Panc1 (cell line): ENCODE measurements at regions not wholly inside any gene's neighbourhood (a gene's known extent, or its start where the extent isn't known, plus 50 kb on each side); places are given as distances from the start of the nearest gene placed in this dataset.

Source experiments
- CTCF ChIP-seq: fragments of 450-650 bp; IDR thresholded peaks from 2 replicates; pipeline ENCODE4 v1.5.1; 2017; ENCODE audit warnings: mild to moderate bottlenecking
- POLR2AphosphoS5 ChIP-seq: IDR thresholded peaks from 2 replicates; pipeline ENCODE4 v1.6.1; 2012; ENCODE audit warnings: mild to moderate bottlenecking, low read depth, low read length, moderate library complexity
- REST ChIP-seq, 2 experiments: IDR thresholded peaks; 2 replicates each; pipeline ENCODE4 v1.6.1; 2011 to 2012; ENCODE audit warnings: low read depth in 2 of 2, control low read depth in 1 of 2, low read length in 1 of 2, mild to moderate bottlenecking in 1 of 2, moderate library complexity in 1 of 2; ENCODE audit not compliant: insufficient read depth in 1 of 2
- SIN3A ChIP-seq: IDR thresholded peaks from 2 replicates; pipeline ENCODE4 v1.6.1; 2012; ENCODE audit warnings: low read depth, mild to moderate bottlenecking, low read length, moderate library complexity, borderline replicate concordance; ENCODE audit not compliant: insufficient read depth

- TF ChIP-seq CTCF, result no peak
- no peak for TF ChIP-seq POLR2AphosphoS5
- TF ChIP-seq REST (IDR thresholded peaks at IDR 0.05; ENCODE audit: insufficient read depth in 1 of 2, low read depth in 2 of 2, low read length in 1 of 2), result no peak
- TF ChIP-seq SIN3A, result no peak
These were observed 141.8 kb upstream of the CSF3R start for GRCh38 chr1:36624466-36624865.
